ENCODE measurements at regions not wholly inside any gene's neighbourhood (a gene's known extent, or its start where the extent isn't known, plus 50 kb on each side); places are given as distances from the start of the nearest gene placed in this dataset.

DNA sequence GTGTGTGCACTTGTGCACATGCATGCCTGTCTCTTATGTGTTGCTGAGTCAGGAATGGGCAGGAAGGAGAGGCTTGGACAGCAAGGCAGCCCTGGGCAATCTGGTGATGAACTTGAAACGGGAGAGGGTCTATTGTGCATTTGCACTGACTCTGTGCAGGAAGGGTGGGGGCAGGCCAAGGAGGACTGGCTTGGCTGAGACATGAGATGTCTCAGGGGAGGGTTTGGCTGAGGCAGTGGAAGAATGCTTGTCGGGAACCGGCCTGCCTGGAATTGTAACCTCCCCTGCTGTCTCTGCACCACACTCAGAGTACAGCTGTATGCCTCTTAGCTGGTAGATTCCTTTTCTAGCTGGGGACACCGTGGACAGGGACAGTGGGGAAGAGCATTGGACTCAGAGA lies 176.1 kb upstream of the TNP1 start:
- TF ChIP-seq, protein P1, sequence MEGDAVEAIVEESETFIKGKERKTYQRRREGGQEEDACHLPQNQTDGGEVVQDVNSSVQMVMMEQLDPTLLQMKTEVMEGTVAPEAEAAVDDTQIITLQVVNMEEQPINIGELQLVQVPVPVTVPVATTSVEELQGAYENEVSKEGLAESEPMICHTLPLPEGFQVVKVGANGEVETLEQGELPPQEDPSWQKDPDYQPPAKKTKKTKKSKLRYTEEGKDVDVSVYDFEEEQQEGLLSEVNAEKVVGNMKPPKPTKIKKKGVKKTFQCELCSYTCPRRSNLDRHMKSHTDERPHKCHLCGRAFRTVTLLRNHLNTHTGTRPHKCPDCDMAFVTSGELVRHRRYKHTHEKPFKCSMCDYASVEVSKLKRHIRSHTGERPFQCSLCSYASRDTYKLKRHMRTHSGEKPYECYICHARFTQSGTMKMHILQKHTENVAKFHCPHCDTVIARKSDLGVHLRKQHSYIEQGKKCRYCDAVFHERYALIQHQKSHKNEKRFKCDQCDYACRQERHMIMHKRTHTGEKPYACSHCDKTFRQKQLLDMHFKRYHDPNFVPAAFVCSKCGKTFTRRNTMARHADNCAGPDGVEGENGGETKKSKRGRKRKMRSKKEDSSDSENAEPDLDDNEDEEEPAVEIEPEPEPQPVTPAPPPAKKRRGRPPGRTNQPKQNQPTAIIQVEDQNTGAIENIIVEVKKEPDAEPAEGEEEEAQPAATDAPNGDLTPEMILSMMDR (IDR thresholded peaks at IDR 0.05), result no peak
- TF ChIP-seq EZH2 (IDR thresholded peaks at IDR 0.05; ENCODE audit: borderline replicate concordance, insufficient read depth, low read depth, low read length, poor library complexity, severe bottlenecking), result no peak
